ENCODE measurements at regions not wholly inside any gene's neighbourhood (a gene's known extent, or its start where the extent isn't known, plus 50 kb on each side); places are given as distances from the start of the nearest gene placed in this dataset.

DNA sequence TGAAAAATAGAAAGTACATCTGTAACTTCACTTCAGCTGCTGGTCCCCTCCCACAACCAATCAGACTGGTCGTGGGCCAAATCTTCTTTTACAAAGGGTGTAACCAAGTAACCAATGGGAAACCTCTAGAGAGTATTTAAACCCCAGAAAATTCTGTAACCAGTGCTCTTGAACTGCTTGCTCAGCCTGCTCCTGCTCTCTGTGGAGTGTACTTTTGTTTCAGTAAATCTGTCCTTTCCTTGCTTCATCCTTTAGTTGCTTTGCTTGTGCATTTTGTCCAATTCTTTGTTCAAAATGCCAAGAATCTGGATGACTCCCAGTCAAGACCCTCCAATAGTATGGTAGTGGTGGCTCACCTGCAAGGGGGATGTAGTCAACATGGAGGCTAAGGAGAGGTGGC is 489.1 kb downstream of the FUT8 start:
- DNase-seq (ENCODE audit: extremely low read depth, low read depth) = no peak
- TF ChIP-seq, protein P1, sequence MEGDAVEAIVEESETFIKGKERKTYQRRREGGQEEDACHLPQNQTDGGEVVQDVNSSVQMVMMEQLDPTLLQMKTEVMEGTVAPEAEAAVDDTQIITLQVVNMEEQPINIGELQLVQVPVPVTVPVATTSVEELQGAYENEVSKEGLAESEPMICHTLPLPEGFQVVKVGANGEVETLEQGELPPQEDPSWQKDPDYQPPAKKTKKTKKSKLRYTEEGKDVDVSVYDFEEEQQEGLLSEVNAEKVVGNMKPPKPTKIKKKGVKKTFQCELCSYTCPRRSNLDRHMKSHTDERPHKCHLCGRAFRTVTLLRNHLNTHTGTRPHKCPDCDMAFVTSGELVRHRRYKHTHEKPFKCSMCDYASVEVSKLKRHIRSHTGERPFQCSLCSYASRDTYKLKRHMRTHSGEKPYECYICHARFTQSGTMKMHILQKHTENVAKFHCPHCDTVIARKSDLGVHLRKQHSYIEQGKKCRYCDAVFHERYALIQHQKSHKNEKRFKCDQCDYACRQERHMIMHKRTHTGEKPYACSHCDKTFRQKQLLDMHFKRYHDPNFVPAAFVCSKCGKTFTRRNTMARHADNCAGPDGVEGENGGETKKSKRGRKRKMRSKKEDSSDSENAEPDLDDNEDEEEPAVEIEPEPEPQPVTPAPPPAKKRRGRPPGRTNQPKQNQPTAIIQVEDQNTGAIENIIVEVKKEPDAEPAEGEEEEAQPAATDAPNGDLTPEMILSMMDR (IDR thresholded peaks at IDR 0.05; ENCODE audit: low read depth, low read length, missing control alignments) = no peak
- no peak overlapping the region for H3K4me3 ChIP-seq (replicated peaks; ENCODE audit: low read depth, low read length)

DNA sequence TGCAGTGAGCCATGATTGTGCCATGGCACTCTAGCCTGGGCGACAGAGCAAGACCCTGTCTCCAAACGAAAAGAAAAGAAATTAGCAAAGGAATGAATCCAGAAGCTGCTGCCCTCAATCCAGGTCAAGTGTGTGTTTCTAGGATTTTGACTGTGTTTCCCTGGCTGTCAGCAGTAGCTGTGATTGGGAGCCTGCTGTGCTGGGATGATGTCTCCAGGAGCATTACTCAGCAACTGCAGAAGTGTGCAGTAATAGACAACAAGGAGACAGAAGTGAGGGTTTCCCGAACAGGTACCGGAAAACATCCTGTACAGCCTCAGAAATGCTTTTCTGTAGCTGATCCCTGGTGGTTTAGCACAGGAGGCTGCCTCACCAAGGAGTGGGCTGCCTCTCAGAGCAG is 492.5 kb downstream of the FUT8 start:
- no peak for DNase-seq (ENCODE audit: extremely low read depth, low read depth)
- H3K4me3 ChIP-seq (replicated peaks; ENCODE audit: low read depth, low read length) = no peak overlapping the region
- TF ChIP-seq, protein P1 (IDR thresholded peaks at IDR 0.05; ENCODE audit: low read depth, low read length, missing control alignments) = no peak

DNA sequence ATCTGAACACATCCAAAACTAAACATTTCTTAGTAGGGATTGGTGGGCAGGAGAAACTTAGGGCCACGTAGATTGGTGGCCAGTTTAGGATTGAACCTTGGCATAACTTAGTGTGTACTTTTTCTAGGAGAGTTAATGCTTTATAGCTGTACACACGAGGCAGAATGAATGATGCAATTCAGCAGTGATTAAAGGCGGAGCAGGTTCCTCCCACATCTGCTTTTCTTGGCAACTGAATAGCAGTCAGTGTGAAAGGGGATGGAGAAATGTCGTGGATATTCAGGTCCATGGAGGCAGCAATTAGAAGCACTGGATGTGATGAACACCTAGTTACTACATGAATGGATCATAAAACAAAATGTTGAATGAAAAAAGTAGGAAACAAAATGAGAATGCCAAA is 493.8 kb downstream of the FUT8 start:
- TF ChIP-seq, protein P1 (IDR thresholded peaks at IDR 0.05; ENCODE audit: low read depth, low read length, missing control alignments) = no peak
- H3K4me3 ChIP-seq (replicated peaks; ENCODE audit: low read depth, low read length) = no peak overlapping the region
- DNase-seq (ENCODE audit: extremely low read depth, low read depth) = no peak

DNA sequence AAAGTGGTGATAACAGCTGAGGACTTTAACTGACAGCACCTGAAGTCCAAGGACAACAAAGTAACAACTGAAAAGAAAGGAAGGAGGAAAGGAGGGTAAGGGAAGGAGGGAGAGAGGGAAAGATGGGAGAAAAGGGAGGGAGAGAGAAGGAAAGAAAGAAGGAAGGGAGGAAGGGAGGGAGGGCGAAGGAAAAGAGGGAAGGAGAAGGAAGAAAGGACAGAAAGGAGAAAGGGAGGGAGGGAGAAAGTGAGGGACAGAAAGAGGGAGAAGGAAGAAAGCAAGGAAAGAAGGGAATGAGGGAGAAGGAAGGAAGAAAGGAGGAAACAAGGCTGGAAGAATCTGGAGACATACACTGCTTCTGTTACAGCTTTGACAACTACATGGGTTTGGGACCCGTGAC is 494.4 kb downstream of the FUT8 start:
- no peak overlapping the region for H3K4me3 ChIP-seq (replicated peaks; ENCODE audit: low read depth, low read length)
- TF ChIP-seq, protein P1 (IDR thresholded peaks at IDR 0.05; ENCODE audit: low read depth, low read length, missing control alignments) = no peak
- DNase-seq (ENCODE audit: extremely low read depth, low read depth) = no peak

DNA sequence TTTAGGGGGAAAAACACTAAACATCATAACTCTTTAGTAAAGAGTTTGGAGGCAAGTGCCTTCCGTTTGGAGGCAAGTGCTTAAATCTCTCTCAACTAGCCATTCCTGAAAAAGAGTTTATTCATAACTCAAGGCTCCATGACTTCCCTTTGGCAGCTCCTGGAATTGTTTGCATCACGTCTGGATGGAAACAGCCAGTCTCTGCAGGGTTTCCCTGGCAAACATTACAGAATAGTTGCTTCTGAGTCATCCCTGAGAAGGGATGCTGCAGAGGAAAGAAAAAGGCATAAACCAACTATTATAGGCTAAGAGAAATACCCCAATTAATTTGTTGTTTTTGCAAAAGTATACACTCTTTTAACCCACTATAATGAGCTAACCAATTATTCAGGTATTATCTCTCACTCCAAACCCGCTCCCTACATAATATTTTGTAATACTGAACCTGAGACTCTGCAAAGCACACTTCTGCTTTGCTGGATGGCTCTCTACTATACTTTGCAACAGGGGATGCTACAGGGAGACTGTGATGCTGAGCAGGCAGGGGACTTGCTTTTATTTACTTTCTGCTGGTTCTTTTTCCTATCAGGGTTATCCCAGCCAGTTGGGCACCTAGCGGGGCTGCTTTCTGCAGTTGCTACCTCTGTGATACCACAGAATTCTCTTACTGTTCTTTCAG is 497.7 kb downstream of the FUT8 start:
- no peak overlapping the region for H3K4me3 ChIP-seq (replicated peaks; ENCODE audit: low read depth, low read length)
- no peak for DNase-seq (ENCODE audit: extremely low read depth, low read depth)
- TF ChIP-seq, protein P1 (IDR thresholded peaks at IDR 0.05; ENCODE audit: low read depth, low read length, missing control alignments) = no peak

DNA sequence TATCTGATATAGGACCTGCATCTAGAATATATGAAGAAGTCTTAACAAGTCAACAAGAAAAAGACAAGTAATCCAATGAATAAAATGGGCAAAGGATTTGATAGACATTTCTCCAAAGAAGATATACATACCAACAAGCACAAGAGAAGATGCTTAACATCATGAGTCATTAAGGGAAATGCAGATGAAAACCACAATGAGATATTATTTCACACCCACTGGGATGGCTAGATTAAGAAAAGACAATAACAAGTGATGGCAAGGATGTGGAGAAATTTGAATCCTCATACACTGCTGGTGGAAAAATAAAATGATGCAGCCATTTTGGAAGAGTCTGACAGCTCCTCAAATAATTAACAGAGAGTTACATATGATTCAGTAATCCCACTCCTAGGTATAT is 502.6 kb downstream of the FUT8 start:
- TF ChIP-seq, protein P1 (IDR thresholded peaks at IDR 0.05; ENCODE audit: low read depth, low read length, missing control alignments) = no peak
- no peak for DNase-seq (ENCODE audit: extremely low read depth, low read depth)
- H3K4me3 ChIP-seq (replicated peaks; ENCODE audit: low read depth, low read length) = no peak overlapping the region

DNA sequence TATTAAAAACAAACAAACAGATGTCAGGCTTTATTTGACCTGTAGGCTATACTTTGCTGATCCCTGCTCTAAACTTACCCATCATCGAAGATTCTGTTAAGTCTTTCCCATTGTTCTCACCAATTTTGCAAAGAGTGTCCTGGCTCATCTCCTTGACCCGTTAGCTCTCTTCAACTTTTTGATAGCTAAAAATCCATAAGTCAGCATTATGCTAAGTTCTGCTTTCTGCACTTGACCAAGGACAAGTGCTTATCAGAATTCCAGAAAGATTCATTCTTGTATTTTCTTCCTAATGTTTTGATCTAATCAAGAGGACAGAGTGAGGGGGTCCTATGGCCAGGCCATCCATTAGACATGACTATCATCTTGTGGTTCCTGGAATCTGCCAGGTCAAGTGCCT is 503.5 kb downstream of the FUT8 start:
- no peak overlapping the region for H3K4me3 ChIP-seq (replicated peaks; ENCODE audit: low read depth, low read length)
- TF ChIP-seq, protein P1 (IDR thresholded peaks at IDR 0.05; ENCODE audit: low read depth, low read length, missing control alignments) = no peak
- no peak for DNase-seq (ENCODE audit: extremely low read depth, low read depth)

Measured in HFF-Myc (cell line).